K562 (cell line): ENCODE measurements at regions not wholly inside any gene's neighbourhood (a gene's known extent, or its start where the extent isn't known, plus 50 kb on each side); places are given as distances from the start of the nearest gene placed in this dataset.

Experiments used
- BCL6 ChIP-seq: fragments of 250-450 bp; sonication (Bioruptor Pico); IDR thresholded peaks from 2 replicates; pipeline ENCODE4 v1.4.0; 2020
- CHD4 ChIP-seq: fragments of 200-600 bp; sonication (generic); IDR thresholded peaks from 3 replicates; pipeline ENCODE4 v1.6.1; 2012; ENCODE audit warnings: low read depth, mild to moderate bottlenecking, mixed read lengths, low read length, inconsistent platforms; ENCODE audit not compliant: insufficient read depth, insufficient replicate concordance, poor library complexity, severe bottlenecking
- CREB1 ChIP-seq, 2 experiments: sonication (generic) in 1 of 2; formaldehyde crosslinking in 1 of 2; IDR thresholded peaks; 2 replicates each; pipeline versions ENCODE4 v1.6.1 to v1.8.0; 2012 to 2022; ENCODE audit warnings: inconsistent platforms in 1 of 2, mild to moderate bottlenecking in 1 of 2, missing genetic modification reagents in 1 of 2, moderate library complexity in 1 of 2
- CREM ChIP-seq: IDR thresholded peaks from 2 replicates; pipeline ENCODE4 v1.6.1; 2014; ENCODE audit warnings: antibody characterized with exemption, low read depth
- CTCF ChIP-seq, 3 experiments: IDR thresholded peaks in 2 of 3; conservative IDR thresholded peaks in 1 of 3; 2 replicates each; pipeline ENCODE4 v1.5.1; 2011 to 2012; ENCODE audit warnings: low read length in 3 of 3, mild to moderate bottlenecking in 3 of 3, control low read depth in 2 of 3, improper control_type of control experiment in 1 of 3, inconsistent platforms in 1 of 3, low read depth in 1 of 3, mixed read lengths in 1 of 3, moderate library complexity in 1 of 3; ENCODE audit not compliant: insufficient read depth in 2 of 3
- ESRRA ChIP-seq: fragments of 450-650 bp; IDR thresholded peaks from 2 replicates; pipeline ENCODE4 v1.6.1; 2014; ENCODE audit warnings: low read depth, mild to moderate bottlenecking, moderate library complexity, borderline replicate concordance
- NCOR1 ChIP-seq: fragments of 450-650 bp; IDR thresholded peaks from 2 replicates; pipeline ENCODE4 v1.6.1; 2016; ENCODE audit warnings: mild to moderate bottlenecking, moderate library complexity
- NR3C1 ChIP-seq: sonication (generic); formaldehyde crosslinking; IDR thresholded peaks from 2 replicates; pipeline ENCODE4 v1.8.1; 2022; ENCODE audit warnings: missing genetic modification reagents
- PRPF4 ChIP-seq: fragments of 200-400 bp; formaldehyde crosslinking; IDR thresholded peaks from one replicate; pipeline ENCODE4 v1.6.1; 2017; ENCODE audit warnings: low read length, low read depth, mild to moderate bottlenecking; ENCODE audit not compliant: insufficient read depth, poor library complexity, severe bottlenecking
- SP1 ChIP-seq: sonication (generic); formaldehyde crosslinking; IDR thresholded peaks from 2 replicates; pipeline ENCODE4 v1.8.1; 2022; ENCODE audit warnings: mild to moderate bottlenecking, missing genetic modification reagents
- ZNF512 ChIP-seq: IDR thresholded peaks from 2 replicates; pipeline ENCODE4 v1.6.1; 2016; ENCODE audit warnings: missing genetic modification characterization, missing compliant biosample characterization

- TF ChIP-seq NCOR1 (no peak), CTCF (IDR thresholded peaks at IDR 0.05 in 2 of 3, conservative IDR thresholded peaks at IDR 0.05 in 1 of 3; ENCODE audit: insufficient read depth in 2 of 3, low read depth in 1 of 3, low read length in 3 of 3) (no peak), NR3C1 (CRISPR knock-in tag) (no peak), CHD4 (no peak), ESRRA (no peak), BCL6 (CRISPR knock-in tag) (no peak), CREB1 (IDR thresholded peaks at IDR 0.05) (no peak), CREB1 (CRISPR knock-in tag; IDR thresholded peaks at IDR 0.05) (no peak), CREM (no peak), SP1 (no peak), ZNF512 (tag) (no peak), PRPF4 (no peak)
Measured at GRCh38 chr13:47523771-47524170, 477.3 kb downstream of the SUCLA2 start.
